SJCRH30 (cell line): ENCODE measurements at regions not wholly inside any gene's neighbourhood (a gene's known extent, or its start where the extent isn't known, plus 50 kb on each side); places are given as distances from the start of the nearest gene placed in this dataset.
"Not testable (repeated sequence)": the region's sequence is repeated elsewhere in the genome, so short reads cannot be mapped to it uniquely, and the experiment has no call there.

Experiments
- DNase-seq, 2 experiments: peaks; one replicate each; pipeline ENCODE4 v3.0.0-alpha.2; 2015 to 2020
- H3K27ac ChIP-seq: fragments of 250-450 bp; sonication (Bioruptor Pico); 2 replicates; pipeline ENCODE4 v1.5.1; 2020; ENCODE audit warnings: mild to moderate bottlenecking, moderate library complexity
- H3K27me3 ChIP-seq: fragments of 250-450 bp; sonication (Bioruptor Pico); 2 replicates; pipeline ENCODE4 v1.5.1; 2020; ENCODE audit warnings: mild to moderate bottlenecking, moderate library complexity
- H3K36me3 ChIP-seq: fragments of 250-450 bp; sonication (Bioruptor Pico); 2 replicates; pipeline ENCODE4 v1.5.1; 2020; ENCODE audit warnings: mild to moderate bottlenecking, moderate library complexity
- H3K4me1 ChIP-seq: fragments of 250-450 bp; sonication (Bioruptor Pico); 2 replicates; pipeline ENCODE4 v1.5.1; 2020; ENCODE audit warnings: mild to moderate bottlenecking, moderate library complexity
- H3K4me3 ChIP-seq: fragments of 250-450 bp; sonication (Bioruptor Pico); 2 replicates; pipeline ENCODE4 v1.5.1; 2020; ENCODE audit warnings: mild to moderate bottlenecking, moderate library complexity
- H3K9me3 ChIP-seq: fragments of 250-450 bp; sonication (Bioruptor Pico); replicated peaks from 2 replicates; pipeline ENCODE4 v1.5.1; 2020; ENCODE audit warnings: mild to moderate bottlenecking, moderate library complexity

DNA sequence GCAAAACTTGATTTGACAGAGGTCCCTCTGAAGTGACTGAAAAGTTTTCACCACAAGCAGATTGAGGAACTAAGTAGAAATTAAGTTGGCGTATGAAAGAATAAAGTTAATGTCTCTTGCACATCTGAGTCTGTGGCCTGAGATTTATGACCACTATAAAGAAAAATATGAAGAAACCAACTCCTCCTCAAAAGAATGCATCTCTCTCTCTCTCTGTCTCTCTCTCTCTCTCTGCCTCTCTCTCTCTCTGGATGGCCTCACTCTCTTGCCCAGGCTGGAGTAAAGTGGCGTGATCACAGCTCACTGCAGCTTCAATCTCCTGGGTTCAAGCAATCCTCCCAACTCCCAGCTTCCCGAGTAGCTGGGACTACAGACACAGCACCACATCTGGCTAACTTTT lies 55.2 kb downstream of the RPL22L1 start:
- H3K4me3 ChIP-seq: no peak overlapping the region
- H3K27me3 ChIP-seq: no peaks in the 10 kb centered on the region
- H3K9me3 ChIP-seq: no peaks in the 10 kb centered on the region
- H3K27ac ChIP-seq: no peak overlapping the region
- peaks cover 52% of the 10 kb centered on the region for H3K4me1 ChIP-seq
- no peak for DNase-seq
- no peaks in the 10 kb centered on the region for H3K36me3 ChIP-seq

- H3K27ac ChIP-seq: peak overlapping the region; percentile 59
- DNase-seq: peak; percentile 43 to 74
- H3K9me3 ChIP-seq: no peaks in the 10 kb centered on the region
- no peak overlapping the region for H3K4me3 ChIP-seq
- no peaks in the 10 kb centered on the region for H3K27me3 ChIP-seq
- no peaks in the 10 kb centered on the region for H3K36me3 ChIP-seq
- peaks cover 61% of the 10 kb centered on the region for H3K4me1 ChIP-seq
Observed at GRCh38 chr3:170813266-170813665, 56.7 kb downstream of the RPL22L1 start.

DNA sequence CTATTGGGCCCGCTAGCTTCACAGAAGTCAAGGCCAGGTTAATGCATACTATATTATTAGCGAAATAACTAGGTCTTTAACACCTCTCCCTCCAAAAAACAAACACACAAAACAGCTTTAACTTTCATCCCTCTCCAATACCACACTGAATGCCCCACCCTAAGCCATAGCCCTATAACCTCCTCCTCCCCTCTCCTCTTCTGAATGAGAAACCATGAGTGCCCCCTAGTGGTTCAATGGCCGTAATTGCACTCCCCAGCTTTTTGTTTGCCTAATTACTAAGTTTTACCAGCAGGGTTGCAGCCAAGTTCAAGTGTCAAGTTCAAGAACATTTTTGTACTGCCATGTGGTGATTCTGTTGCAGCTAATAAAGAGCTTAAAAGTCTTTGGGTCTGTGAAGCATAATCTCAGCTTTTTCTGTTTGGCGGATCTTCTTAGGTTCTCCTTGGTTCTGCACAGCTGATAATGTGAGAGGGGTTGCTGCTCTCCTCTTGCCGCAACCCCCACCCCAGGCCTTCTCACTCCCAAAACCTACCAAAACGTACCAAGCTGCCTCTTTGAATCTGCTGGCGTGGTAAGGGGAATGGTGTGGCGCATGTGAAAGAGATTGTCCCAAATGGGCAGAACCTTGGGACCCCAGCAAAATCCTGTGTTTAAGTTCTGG lies 57.9 kb downstream of the RPL22L1 start:
- no peak overlapping the region for H3K4me3 ChIP-seq

DNA sequence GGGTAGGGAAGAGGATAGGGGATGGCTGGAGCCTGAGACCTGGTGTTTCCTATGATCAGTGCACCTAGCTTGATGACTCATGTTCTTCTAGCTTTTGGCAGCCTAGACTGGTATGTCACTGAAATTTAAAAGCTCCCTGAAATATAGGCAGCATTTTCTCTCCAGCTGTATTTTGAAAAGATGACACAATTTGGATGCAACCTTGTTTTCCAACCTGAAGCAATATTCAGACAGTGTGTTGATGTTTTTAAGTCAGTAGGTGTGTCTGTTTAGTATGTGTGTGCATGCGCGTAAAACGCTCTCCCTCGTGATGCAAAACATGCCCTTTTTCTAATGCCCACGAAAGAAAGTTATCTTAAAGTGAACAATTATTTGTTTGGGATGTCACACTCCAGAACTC lies 58.5 kb downstream of the RPL22L1 start:
- Histone ChIP-seq H3K4me1 (peaks cover 61% of the 10 kb centered on the region), H3K27ac (no peak overlapping the region)
- no peak for DNase-seq

More for the DNA sequence above, 57.9 kb downstream of the RPL22L1 start:
- Histone ChIP-seq H3K4me1 (peaks cover 61% of the 10 kb centered on the region), H3K27me3 (no peaks in the 10 kb centered on the region), H3K27ac (no peak overlapping the region), H3K36me3 (no peaks in the 10 kb centered on the region), H3K9me3 (no peaks in the 10 kb centered on the region)
- DNase-seq: peak; percentile 70 to 92

DNA sequence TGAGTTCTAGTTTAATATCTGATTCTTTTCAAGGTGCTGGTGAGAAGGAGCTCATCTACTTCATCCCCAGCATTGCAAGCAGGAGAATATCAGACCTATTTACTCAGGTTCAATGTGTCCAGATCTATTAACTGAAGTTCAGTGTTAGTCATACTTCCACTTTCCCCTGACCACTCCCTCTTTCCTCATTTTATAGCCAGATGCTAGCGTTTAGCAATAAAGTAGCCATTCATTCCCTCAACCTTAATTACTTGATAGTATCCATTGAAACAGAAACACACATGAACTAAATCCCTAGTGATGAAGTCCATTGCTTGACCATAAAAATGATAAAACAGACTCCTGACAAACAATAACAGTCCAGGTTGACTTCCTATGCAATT lies 60.0 kb downstream of the RPL22L1 start:
- Histone ChIP-seq H3K27ac (no peak overlapping the region), H3K27me3 (no peaks in the 10 kb centered on the region)

More for the DNA sequence above, 58.5 kb downstream of the RPL22L1 start:
- H3K27me3 ChIP-seq: no peaks in the 10 kb centered on the region
- no peaks in the 10 kb centered on the region for H3K9me3 ChIP-seq
- no peak overlapping the region for H3K4me3 ChIP-seq
- H3K36me3 ChIP-seq: no peaks in the 10 kb centered on the region

GRCh38 chr3:170809007-170809974 lies 60.7 kb downstream of the RPL22L1 start:
- Histone ChIP-seq H3K9me3 (no peaks in the 10 kb centered on the region; the same call in 1 of the 2 replicates), H3K36me3 (no peaks in the 10 kb centered on the region), H3K4me3 (no peak overlapping the region), H3K27me3 (no peaks in the 10 kb centered on the region), H3K4me1 (peaks cover 44% of the 10 kb centered on the region), H3K27ac (no peak overlapping the region)
- DNase-seq: peak; percentile 58 to 79

More for the DNA sequence above, 60.0 kb downstream of the RPL22L1 start:
- Histone ChIP-seq H3K4me3 (no peak overlapping the region), H3K9me3 (no peaks in the 10 kb centered on the region; the same call in 1 of the 2 replicates), H3K4me1 (peaks cover 50% of the 10 kb centered on the region), H3K36me3 (no peaks in the 10 kb centered on the region)
- no peak for DNase-seq

DNA sequence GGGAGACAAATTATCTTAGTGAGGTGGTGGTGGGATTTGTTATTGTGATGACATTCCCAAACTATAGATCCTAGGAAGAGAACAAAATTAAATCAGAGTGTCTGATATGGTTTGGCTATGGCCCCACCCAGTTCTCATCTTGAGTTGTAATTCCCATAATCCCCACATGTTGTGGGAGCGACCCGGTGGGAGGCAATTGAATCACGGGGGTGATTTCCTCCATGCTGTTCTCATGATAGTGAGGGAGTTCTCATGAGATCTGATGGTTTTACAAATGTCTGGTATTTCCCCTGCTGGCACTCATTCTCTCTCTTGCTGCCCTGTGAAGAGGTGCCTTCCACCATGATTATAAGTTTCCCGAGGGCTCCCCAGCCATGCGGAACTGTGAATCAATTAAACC lies 62.0 kb downstream of the RPL22L1 start:
- Histone ChIP-seq H3K9me3 (no peaks in the 10 kb centered on the region; the same call in 1 of the 2 replicates), H3K27me3 (no peaks in the 10 kb centered on the region), H3K36me3 (no peaks in the 10 kb centered on the region), H3K27ac (no peak overlapping the region), H3K4me1 (peaks cover 31% of the 10 kb centered on the region), H3K4me3 (no peak overlapping the region)
- no peak for DNase-seq

DNA sequence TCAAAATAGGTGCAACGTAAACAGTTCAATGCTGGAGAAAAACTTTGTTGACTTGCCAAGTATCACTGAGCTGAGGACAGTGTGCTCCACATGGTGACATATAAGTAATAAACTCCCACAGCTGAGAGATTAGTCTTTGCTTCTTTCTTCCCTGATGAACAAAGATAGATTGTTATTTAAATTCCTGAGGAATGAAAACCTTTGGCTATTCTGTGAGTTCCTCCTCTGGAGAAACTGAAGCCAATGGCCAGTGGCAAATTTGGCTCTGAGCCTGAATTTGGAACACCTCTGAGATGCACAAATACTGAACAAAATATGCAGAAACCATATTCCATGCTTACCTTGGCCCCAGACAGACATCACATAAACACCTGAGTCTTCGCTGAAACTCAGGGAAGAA lies 63.3 kb downstream of the RPL22L1 start:
- no peak for DNase-seq
- H3K4me3 ChIP-seq: no peak overlapping the region
- no peaks in the 10 kb centered on the region; the same call in 1 of the 2 replicates for H3K9me3 ChIP-seq
- no peaks in the 10 kb centered on the region for H3K36me3 ChIP-seq
- no peaks in the 10 kb centered on the region for H3K27me3 ChIP-seq
- no peak overlapping the region for H3K27ac ChIP-seq
- peaks cover 18% of the 10 kb centered on the region for H3K4me1 ChIP-seq

DNA sequence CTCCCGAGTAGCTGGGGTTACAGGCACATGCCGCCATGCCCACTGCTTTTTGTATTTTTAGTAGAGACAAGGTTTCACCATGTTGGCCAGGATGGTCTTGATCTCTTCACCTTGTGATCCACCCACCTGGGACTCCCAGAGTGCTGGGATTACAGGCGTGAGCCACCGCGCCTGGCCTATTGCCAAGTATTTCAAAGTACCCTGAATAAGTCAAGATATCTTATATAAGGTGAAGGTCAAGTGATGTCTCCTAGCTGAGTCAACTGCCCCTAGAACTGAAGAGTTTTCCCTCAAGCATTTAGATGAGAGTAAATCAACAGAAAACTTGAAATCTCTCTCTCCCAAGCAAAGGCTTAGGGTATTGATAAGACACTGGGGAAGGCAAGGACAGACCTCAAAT lies 63.9 kb downstream of the RPL22L1 start:
- no peaks in the 10 kb centered on the region; the same call in 1 of the 2 replicates for H3K9me3 ChIP-seq
- no peaks in the 10 kb centered on the region for H3K36me3 ChIP-seq
- no peak for DNase-seq
- H3K27me3 ChIP-seq: no peaks in the 10 kb centered on the region
- peaks cover 12% of the 10 kb centered on the region; the same call in 1 of the 2 replicates for H3K4me1 ChIP-seq
- no peak overlapping the region for H3K27ac ChIP-seq
- no peak overlapping the region for H3K4me3 ChIP-seq

DNA sequence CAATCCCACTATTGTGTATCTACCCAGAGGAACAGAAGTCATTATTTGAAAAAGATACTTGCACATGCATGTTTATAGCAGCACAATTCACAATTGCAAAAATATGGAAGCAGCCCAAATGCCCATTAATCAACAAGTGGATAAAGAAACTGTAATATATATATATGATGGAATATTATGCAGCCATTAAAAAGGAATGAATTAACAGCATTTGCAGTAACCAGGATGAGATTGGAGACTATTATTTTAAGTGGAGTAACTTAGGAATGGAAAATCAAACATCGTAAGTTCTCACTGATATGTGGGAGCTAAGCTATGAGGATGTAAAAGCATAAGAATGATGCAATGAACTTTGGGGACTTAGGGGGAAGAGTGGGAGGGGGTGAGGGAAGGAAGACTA lies 64.7 kb downstream of the RPL22L1 start:
- not testable (repeated sequence) for H3K9me3 ChIP-seq, H3K36me3 ChIP-seq, DNase-seq, H3K4me3 ChIP-seq, H3K27ac ChIP-seq, H3K27me3 ChIP-seq
- H3K4me1 ChIP-seq: peaks cover 11% of the 10 kb centered on the region; the same call in 1 of the 2 replicates

DNA sequence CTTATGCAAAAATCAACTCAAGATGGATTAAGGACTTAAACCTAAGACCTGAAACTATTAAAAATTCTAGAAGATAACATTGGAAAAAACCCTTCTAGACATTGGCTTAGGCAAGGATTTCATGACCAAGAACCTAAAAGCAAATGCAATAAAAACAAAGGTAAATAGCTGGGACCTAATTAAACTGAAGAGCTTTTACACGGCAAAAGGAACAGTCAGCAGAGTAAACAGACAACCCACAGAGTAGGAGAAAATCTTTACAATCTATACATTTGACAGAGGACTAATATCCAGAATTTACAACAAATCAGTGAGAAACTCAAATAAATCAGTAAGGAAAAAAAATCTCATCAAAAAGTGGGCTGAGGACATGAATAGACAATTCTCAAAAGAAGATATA lies 65.4 kb downstream of the RPL22L1 start:
- not testable (repeated sequence) for H3K36me3 ChIP-seq, H3K4me1 ChIP-seq, H3K27ac ChIP-seq, H3K4me3 ChIP-seq, H3K9me3 ChIP-seq, DNase-seq, H3K27me3 ChIP-seq

DNA sequence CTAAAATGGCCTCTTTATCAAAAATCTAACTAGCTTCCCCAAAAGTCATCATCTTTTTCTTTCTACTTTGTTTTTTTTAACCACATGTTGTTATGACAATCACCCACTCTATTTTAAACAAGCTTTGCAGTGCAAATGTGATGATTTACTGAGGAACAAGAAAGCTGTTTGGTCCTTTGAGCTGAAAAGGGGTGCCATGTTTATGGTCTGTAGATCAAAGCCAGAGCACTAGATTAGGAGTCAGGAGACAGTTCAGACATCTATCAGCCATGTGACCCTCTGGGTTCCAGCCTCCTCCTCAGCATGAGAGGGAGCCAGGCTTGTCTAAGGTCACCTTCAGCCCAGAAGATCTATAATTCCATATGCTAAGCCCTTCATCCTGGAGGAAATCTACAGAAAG lies 65.9 kb downstream of the RPL22L1 start:
- H3K9me3 ChIP-seq: no peaks in the 10 kb centered on the region; the same call in 1 of the 2 replicates
- H3K36me3 ChIP-seq: no peaks in the 10 kb centered on the region
- H3K4me1 ChIP-seq: peaks cover under 1% of the 10 kb centered on the region; the same call in 1 of the 2 replicates
- no peaks in the 10 kb centered on the region for H3K27me3 ChIP-seq
- no peak overlapping the region for H3K4me3 ChIP-seq
- DNase-seq: no peak
- no peak overlapping the region for H3K27ac ChIP-seq

DNA sequence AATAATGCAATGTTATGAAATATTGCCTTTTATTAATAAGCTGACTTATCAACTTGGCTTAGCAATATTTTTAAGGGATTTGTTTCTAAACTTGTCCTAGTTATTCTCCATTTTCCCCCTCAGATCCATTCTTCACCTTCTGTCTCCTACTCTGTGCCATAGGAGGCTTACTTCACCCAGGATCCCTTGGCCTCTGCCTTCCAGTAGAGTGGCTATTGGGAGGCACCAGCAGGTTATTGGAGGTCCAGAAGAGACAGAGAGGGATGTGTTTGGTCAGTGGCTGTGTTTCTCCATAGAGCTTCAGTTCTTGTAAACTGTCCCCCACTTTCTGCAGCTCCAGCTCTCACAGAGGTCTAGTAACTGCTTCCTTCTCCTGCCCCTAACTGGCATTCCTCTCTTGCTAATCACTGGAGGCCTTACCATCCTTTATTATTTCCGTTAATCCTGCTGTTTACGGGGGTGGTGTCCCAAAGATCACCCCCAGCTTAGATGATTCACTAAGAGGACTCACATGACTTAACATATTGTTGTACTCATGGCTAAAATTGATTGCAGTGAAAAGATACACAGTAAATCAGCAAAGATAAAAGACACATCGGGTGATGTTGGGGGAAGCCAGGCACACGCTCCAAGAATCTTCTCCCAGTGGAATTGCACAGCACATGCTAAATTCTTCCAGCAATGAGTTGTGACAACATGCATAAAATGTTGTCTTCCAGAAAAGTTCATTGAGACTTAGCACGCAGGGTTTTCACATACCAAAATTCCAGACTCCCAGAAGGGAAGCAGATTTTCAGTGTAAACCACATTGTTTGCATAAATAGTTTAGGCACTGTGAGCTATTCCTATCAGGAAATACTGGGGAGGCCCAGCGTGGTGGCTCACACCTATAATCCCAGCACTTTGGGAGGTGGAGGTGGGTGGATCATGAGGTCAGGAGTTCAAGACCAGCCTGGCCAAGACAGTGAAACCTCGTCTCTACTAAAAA lies 67.5 kb downstream of the RPL22L1 start:
- DNase-seq: no peak
- H3K27me3 ChIP-seq: no peaks in the 10 kb centered on the region
- H3K36me3 ChIP-seq: no peaks in the 10 kb centered on the region
- no peaks in the 10 kb centered on the region; the same call in 1 of the 2 replicates for H3K9me3 ChIP-seq
- H3K27ac ChIP-seq: no peak overlapping the region; the same call in 1 of the 2 replicates
- H3K4me3 ChIP-seq: no peak overlapping the region
- H3K4me1 ChIP-seq: no peaks in the 10 kb centered on the region

DNA sequence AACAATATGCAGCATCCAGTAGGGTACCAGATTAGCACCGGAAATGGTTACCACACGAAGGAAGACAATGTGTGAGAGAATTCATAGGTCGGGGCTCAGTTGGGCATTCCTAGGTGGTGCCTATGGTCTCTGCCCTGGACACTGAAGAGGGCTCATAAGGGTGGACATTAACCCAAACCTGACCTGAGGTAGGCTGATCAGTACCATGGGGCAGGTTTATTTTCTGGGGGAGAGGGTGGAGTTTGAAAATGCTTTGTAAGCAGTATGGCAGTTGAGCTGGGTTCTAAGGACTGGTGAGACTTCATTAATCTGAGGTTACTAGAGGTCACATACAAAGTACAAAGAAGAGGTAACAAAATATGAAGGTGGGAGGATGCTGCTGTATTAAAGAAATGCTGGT lies 68.4 kb downstream of the RPL22L1 start:
- H3K9me3 ChIP-seq: no peaks in the 10 kb centered on the region; the same call in 1 of the 2 replicates
- no peak overlapping the region for H3K27ac ChIP-seq
- H3K4me3 ChIP-seq: no peak overlapping the region
- no peak for DNase-seq
- no peaks in the 10 kb centered on the region for H3K36me3 ChIP-seq
- no peaks in the 10 kb centered on the region for H3K27me3 ChIP-seq
- H3K4me1 ChIP-seq: no peaks in the 10 kb centered on the region
